Colonic mucosa (tissue), 4 donors: ENCODE measurements at regions not wholly inside any gene's neighbourhood (a gene's known extent, or its start where the extent isn't known, plus 50 kb on each side); places are given as distances from the start of the nearest gene placed in this dataset.
A peak's percentile ranks its signal among the peaks of the same experiment; 100 is the strongest.

Experiments
- DNase-seq: peaks from one replicate; pipeline ENCODE4 v3.0.0-alpha.2; 2020
- H3K27ac ChIP-seq: fragments of 200-600 bp; one replicate; pipeline ENCODE4 v1.8.0; 2021
- H3K27me3 ChIP-seq: fragments of 200-600 bp; one replicate; pipeline ENCODE4 v1.8.0; 2021
- H3K36me3 ChIP-seq: fragments of 200-600 bp; one replicate; pipeline ENCODE4 v1.8.0; 2021
- H3K4me1 ChIP-seq: fragments of 200-600 bp; one replicate; pipeline ENCODE4 v1.8.0; 2021; ENCODE audit warnings: mild to moderate bottlenecking
- H3K4me3 ChIP-seq: fragments of 200-600 bp; one replicate; pipeline ENCODE4 v1.8.0; 2021
- H3K9ac ChIP-seq, 2 donors: one replicate each; pipeline ENCODE4 v1.7.0; 2013; ENCODE audit warnings: control low read depth in 2 of 2, low read depth in 2 of 2, low read length in 2 of 2
- H3K9me3 ChIP-seq: fragments of 200-600 bp; one replicate; pipeline ENCODE4 v1.8.0; 2021
- intact Hi-C: fragments of 100-400 bp; cut with DNase I; formaldehyde crosslinking; loops from one replicate; pipeline ENCODE4 v1.14.1; 2022
- TF ChIP-seq, protein P1 (sequence below): fragments of 200-600 bp; IDR thresholded peaks from one replicate; pipeline ENCODE4 v1.8.0; 2022; ENCODE audit warnings: antibody characterized with exemption, mild to moderate bottlenecking
- donor health status: healthy.
- donor health status: DM: no; HTN: no; CAD: no.
- donor health status: DM: no; HTN: no; CAD: no.

GRCh38 chr18:59837586-59837985 is 62.2 kb upstream of the PMAIP1 start:
- Histone ChIP-seq H3K27me3 (no peaks in the 10 kb centered on the region), H3K9me3 (no peaks in the 10 kb centered on the region), H3K4me3 (no peak overlapping the region), H3K27ac (no peak overlapping the region), H3K9ac (no peak overlapping the region), H3K4me1 (no peaks in the 10 kb centered on the region), H3K36me3 (no peaks in the 10 kb centered on the region)
- intact Hi-C loops: loop anchor here (5.0 to 10.0 kb wide), 2 partner anchors 150 to 707 kb away; no protein-coding TSS in a partner anchor
- peak; percentile 32 for DNase-seq
- TF ChIP-seq, protein P1, sequence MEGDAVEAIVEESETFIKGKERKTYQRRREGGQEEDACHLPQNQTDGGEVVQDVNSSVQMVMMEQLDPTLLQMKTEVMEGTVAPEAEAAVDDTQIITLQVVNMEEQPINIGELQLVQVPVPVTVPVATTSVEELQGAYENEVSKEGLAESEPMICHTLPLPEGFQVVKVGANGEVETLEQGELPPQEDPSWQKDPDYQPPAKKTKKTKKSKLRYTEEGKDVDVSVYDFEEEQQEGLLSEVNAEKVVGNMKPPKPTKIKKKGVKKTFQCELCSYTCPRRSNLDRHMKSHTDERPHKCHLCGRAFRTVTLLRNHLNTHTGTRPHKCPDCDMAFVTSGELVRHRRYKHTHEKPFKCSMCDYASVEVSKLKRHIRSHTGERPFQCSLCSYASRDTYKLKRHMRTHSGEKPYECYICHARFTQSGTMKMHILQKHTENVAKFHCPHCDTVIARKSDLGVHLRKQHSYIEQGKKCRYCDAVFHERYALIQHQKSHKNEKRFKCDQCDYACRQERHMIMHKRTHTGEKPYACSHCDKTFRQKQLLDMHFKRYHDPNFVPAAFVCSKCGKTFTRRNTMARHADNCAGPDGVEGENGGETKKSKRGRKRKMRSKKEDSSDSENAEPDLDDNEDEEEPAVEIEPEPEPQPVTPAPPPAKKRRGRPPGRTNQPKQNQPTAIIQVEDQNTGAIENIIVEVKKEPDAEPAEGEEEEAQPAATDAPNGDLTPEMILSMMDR: peak; percentile 94

GRCh38 chr18:59835605-59836379 is 64.0 kb upstream of the PMAIP1 start:
- Histone ChIP-seq H3K9ac (no peak overlapping the region), H3K4me1 (no peaks in the 10 kb centered on the region), H3K9me3 (no peaks in the 10 kb centered on the region), H3K36me3 (no peaks in the 10 kb centered on the region), H3K27ac (no peak overlapping the region), H3K4me3 (no peak overlapping the region), H3K27me3 (no peaks in the 10 kb centered on the region)
- intact Hi-C loops: loop anchor here (5.0 to 10.0 kb wide), 2 partner anchors 152 to 709 kb away; no protein-coding TSS in a partner anchor
- DNase-seq: no peak
- TF ChIP-seq, protein P1: no peak

DNA sequence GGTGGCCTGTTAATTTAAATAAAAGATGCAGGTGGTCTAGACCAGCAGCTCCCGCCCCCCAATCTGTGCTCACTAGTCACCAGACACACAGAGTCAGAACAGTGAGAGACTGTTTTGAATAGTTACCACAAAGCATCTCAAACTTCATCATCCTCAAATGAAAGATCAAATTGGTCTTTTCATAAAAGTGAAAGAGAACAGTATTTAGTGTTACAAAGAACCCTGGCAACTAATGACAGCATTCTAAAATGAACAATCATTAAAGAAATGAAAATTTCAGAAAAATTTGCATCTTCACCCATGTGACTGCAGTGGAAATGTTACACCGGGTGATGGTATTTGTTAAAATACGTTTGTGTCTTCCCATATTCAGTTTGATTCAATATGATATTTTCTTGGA is 65.5 kb upstream of the PMAIP1 start:
- no peaks in the 10 kb centered on the region for H3K27me3 ChIP-seq
- H3K9ac ChIP-seq: no peak overlapping the region
- intact Hi-C loops: loop anchor here (10.0 kb wide), 1 partner anchor 711 kb away; no protein-coding TSS in a partner anchor
- no peak for DNase-seq
- no peak overlapping the region for H3K4me3 ChIP-seq
- H3K27ac ChIP-seq: no peak overlapping the region
- TF ChIP-seq, protein P1: no peak
- no peaks in the 10 kb centered on the region for H3K9me3 ChIP-seq
- no peaks in the 10 kb centered on the region for H3K36me3 ChIP-seq
- no peaks in the 10 kb centered on the region for H3K4me1 ChIP-seq

DNA sequence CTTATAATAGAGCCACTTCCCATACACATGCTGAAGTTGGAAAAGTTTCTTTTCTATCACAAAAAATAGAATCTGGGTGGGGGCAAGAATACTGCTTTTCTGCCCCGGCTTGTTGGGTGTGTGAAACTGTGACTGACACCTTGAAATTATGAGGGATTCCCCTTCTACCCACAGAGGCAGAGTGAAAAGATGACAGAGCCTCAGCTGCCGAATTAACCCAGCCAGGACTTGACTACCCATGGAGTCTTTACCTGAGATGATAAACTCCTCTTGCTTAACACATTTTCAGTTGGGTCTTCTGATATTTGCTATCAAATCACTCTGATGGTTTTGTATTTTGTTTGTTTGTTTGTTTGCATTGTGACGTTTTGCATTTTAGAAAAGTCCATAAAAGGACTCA is 66.0 kb upstream of the PMAIP1 start:
- TF ChIP-seq, protein P1: no peak

GRCh38 chr18:59823596-59824195 is 76.1 kb upstream of the PMAIP1 start:
- intact Hi-C loops: loop anchor here (2.0 to 10.0 kb wide), 3 partner anchors 129 to 365 kb away; partner anchors contain the start of gene CCBE1

More for the DNA sequence above, 66.0 kb upstream of the PMAIP1 start:
- Histone ChIP-seq H3K27ac (no peak overlapping the region), H3K36me3 (no peaks in the 10 kb centered on the region), H3K4me1 (no peaks in the 10 kb centered on the region), H3K4me3 (no peak overlapping the region), H3K27me3 (no peaks in the 10 kb centered on the region), H3K9me3 (no peaks in the 10 kb centered on the region), H3K9ac (no peak overlapping the region)
- intact Hi-C loops: loop anchor here (10.0 kb wide), 1 partner anchor 711 kb away; no protein-coding TSS in a partner anchor
- no peak for DNase-seq

More at GRCh38 chr18:59823596-59824195, 76.1 kb upstream of the PMAIP1 start:
- H3K9me3 ChIP-seq: no peaks in the 10 kb centered on the region
- H3K27ac ChIP-seq: no peak overlapping the region
- H3K27me3 ChIP-seq: no peaks in the 10 kb centered on the region
- H3K4me3 ChIP-seq: no peak overlapping the region
- TF ChIP-seq, protein P1: peak; percentile 79
- DNase-seq: peak; percentile 69
- no peak overlapping the region for H3K9ac ChIP-seq
- H3K36me3 ChIP-seq: no peaks in the 10 kb centered on the region
- no peaks in the 10 kb centered on the region for H3K4me1 ChIP-seq
